ENCODE measurements at regions not wholly inside any gene's neighbourhood (a gene's known extent, or its start where the extent isn't known, plus 50 kb on each side); places are given as distances from the start of the nearest gene placed in this dataset.

GRCh38 chr11:113615098-113615497, 91.0 kb downstream of the TMPRSS5 start:
- DNase-seq (ENCODE audit: low read depth, low spot score): no peak
- Histone ChIP-seq H2AFZ (ENCODE audit: control insufficient read depth, low read depth, low read length) (no peak overlapping the region), H3K9ac (ENCODE audit: control insufficient read depth, insufficient read depth, low read length) (no peak overlapping the region), H3K4me1 (ENCODE audit: control insufficient read depth, insufficient read depth, low read length) (no peaks in the 10 kb centered on the region), H3K4me2 (ENCODE audit: control insufficient read depth, insufficient read depth) (no peak overlapping the region), H3K27me3 (replicated peaks in 1 of 2; ENCODE audit: control insufficient read depth in 2 of 2, insufficient read depth in 2 of 2, low read length in 1 of 2) (no peaks in the 10 kb centered on the region), H3K9me3 (replicated peaks; ENCODE audit: control insufficient read depth, insufficient read depth, low read length) (no peaks in the 10 kb centered on the region), H3K36me3 (ENCODE audit: control insufficient read depth in 2 of 2, insufficient read depth in 2 of 2, low read length in 1 of 2) (no peaks in the 10 kb centered on the region), H3K27ac (ENCODE audit: control insufficient read depth, insufficient read depth) (no peak overlapping the region), H4K20me1 (ENCODE audit: control insufficient read depth, insufficient read depth) (no peaks in the 10 kb centered on the region), H3K79me2 (ENCODE audit: control insufficient read depth, insufficient read depth, low read length) (no peaks in the 10 kb centered on the region), H3K4me3 (no peak overlapping the region)
- no peak for ATAC-seq
- intact Hi-C loops (cut with micrococcal nuclease; ENCODE audit: unreplicated experiment) (no loop called here), in situ Hi-C loops (cut with MboI) (no loop called here)
- CTCF ChIA-PET: no interaction called here
- TF ChIP-seq BRCA1 (IDR thresholded peaks at IDR 0.05; ENCODE audit: low read depth, low read length): no peak
- no peak for TF ChIP-seq ATF3 (IDR thresholded peaks at IDR 0.05; ENCODE audit: borderline replicate concordance, extremely low read depth, low read depth, low read length)
- no peak for TF ChIP-seq USF1 (IDR thresholded peaks at IDR 0.05; ENCODE audit: borderline replicate concordance, extremely low read length, insufficient read depth, low read depth, low read length)
- no peak for TF ChIP-seq E2F8 (IDR thresholded peaks at IDR 0.05; ENCODE audit: low read depth, partially characterized antibody)
- TF ChIP-seq LARP7 (IDR thresholded peaks at IDR 0.05): no peak
- TF ChIP-seq DPF2 (IDR thresholded peaks at IDR 0.05): no peak
- TF ChIP-seq NR2C1 (IDR thresholded peaks at IDR 0.05): no peak
- TF ChIP-seq POLR2AphosphoS2 (IDR thresholded peaks at IDR 0.05; ENCODE audit: low read depth, low read length): no peak
- TF ChIP-seq ZNF622 (IDR thresholded peaks at IDR 0.05): no peak
- TF ChIP-seq ASH2L (IDR thresholded peaks at IDR 0.05; ENCODE audit: borderline replicate concordance, low read depth): no peak
- no peak for TF ChIP-seq SIX5 (IDR thresholded peaks at IDR 0.05; ENCODE audit: low read depth, low read length, severe bottlenecking)
- TF ChIP-seq POLR2A (IDR thresholded peaks at IDR 0.05; ENCODE audit: low read depth, low read length): no peak
- TF ChIP-seq MEF2A (IDR thresholded peaks at IDR 0.05; ENCODE audit: insufficient read depth, low read depth, low read length): no peak
- TF ChIP-seq PAX8 (IDR thresholded peaks at IDR 0.05): no peak
- no peak for TF ChIP-seq BCL3 (IDR thresholded peaks at IDR 0.05; ENCODE audit: borderline replicate concordance, insufficient read depth, low read depth, low read length, poor library complexity, severe bottlenecking)
- no peak for TF ChIP-seq BCL11A (IDR thresholded peaks at IDR 0.05; ENCODE audit: low read depth, low read length)
- TF ChIP-seq NFXL1 (IDR thresholded peaks at IDR 0.05; ENCODE audit: borderline replicate concordance): no peak
- BruUV-seq (replicated peaks): no TSS peak
- no peak for FAIRE-seq
- POLR2A ChIA-PET: no interaction called here
- SMC1A ChIA-PET (ENCODE audit: uncharacterized antibody, unreplicated experiment): interaction anchor here (0.6 to 1.2 kb wide), 2 partner anchors 28 to 354 kb away, joined by 3 read pairs; no protein-coding TSS in a partner anchor
- 8% methylated on average over 3 of the region's 3 CpGs for WGBS (ENCODE audit: insufficient coverage, insufficient replicate concordance, low lambda C conversion rate, missing lambda C conversion rate)
- RAD21 ChIA-PET (ENCODE audit: unreplicated experiment): no interaction called here
